ENCODE measurements at regions not wholly inside any gene's neighbourhood (a gene's known extent, or its start where the extent isn't known, plus 50 kb on each side); places are given as distances from the start of the nearest gene placed in this dataset.
"Not testable (repeated sequence)": the region's sequence is repeated elsewhere in the genome, so short reads cannot be mapped to it uniquely, and the experiment has no call there.

DNA sequence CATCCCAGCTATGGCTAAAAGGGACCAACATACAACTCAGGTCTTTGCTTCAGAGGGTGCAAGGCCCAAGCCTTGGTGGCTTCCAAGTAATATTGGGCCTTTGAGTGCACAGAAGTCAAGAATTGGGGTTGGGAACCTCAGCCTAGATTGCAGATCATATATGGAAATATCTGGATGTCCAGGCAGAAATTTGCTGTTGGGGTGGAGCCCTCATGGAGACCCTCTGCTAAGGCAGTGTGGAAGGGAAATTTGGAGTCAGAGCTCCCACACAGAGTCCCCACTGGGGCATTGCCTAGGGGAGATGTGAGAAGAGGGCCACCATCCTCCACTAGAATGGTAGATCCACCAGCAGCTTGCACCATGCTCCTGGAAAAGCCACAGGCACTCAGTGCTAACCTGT lies 123.5 kb downstream of the PRL start:
- DNase-seq, result no peak

DNA sequence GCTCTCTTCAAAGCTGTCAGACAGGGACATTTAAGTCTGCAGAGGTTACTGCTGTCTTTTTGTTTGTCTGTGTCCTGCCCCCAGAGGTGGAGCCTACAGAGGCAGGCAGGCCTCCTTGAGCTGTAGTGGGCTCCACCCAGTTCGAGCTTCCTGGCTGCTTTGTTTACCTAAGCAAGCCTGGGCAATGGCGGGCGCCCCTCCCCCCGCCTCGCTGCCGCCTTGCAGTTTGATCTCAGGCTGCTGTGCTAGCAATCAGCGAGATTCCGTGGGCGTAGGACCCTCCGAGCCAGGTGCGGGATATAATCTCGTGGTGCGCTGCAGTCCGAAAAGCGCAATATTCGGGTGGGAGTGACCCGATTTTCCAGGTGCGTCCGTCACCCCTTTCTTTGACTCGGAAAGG lies 116.6 kb downstream of the PRL start:
- not testable (repeated sequence) for DNase-seq

DNA sequence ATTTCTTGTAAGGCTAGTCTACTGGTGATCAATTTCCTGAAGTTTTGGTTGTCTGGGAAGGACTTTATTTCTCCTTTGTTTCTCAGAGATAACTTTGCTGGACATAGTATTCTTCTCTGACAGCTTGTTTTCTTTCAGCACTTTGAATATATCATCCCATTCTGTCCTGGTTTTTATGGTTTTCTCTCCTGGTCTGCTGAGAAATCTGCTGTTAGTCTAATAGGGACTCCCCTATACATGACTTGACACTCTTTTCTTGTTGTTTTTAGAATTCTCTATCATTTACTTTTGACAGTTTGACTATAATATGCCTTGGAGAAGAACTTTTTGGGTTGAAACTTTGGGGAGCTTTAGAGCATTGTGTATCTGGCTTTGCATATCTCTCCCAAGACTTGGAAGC lies 112.5 kb downstream of the PRL start:
- DNase-seq, result no peak

DNA sequence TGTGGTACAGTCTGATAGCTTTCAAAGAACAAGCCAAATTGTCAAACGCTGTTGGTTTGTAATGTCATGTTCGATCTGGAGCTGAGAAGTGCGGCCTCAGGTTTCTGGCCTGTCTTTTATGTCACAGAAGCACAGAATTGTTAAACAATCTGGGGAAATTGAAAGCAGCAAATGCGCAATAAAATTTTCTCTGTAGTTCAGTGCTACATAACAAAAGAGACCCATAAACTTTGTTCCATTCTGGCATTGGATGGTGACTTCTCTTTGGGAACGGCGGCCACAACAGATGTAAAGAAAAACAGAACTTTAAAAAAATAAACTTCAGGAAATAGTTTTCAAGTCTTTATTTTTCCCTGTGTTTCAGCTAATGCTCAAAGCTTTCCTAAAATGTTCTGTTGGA lies 106.9 kb downstream of the PRL start:
- DNase-seq, result no peak

DNA sequence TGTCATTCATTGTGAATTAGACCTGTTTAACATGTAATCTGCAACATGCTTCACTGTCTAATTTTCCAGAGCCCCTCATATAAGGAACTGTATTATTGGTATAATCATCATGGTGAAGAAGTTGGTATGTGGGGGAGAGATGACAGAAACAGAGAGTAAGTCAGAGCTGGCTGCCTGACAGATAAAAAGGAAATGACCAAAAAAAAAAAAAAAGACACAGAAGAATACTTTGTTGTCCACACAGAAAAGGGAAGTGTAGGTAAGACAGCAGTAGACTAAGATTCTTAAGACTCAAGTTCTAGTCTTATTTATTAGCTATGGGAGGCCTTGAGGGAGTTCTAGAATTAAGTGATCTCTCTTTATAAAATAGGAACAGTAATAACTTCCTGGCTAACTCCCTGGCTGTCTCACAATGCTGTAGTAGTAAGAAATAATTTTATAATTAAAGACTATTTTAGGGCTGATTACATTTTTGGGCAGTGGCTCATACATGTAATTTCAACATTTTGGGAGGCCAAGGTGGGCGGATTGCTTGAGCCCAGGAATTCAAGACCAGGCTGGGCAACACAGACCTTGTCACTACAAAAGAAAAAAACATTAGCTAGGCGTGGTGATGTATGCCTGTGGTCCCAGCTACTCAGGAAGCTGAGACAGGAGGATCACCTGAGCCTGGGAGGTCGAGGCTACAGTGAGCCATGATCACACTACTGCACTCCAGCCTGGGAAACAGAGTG lies 102.5 kb downstream of the PRL start:
- DNase-seq, result no peak

DNA sequence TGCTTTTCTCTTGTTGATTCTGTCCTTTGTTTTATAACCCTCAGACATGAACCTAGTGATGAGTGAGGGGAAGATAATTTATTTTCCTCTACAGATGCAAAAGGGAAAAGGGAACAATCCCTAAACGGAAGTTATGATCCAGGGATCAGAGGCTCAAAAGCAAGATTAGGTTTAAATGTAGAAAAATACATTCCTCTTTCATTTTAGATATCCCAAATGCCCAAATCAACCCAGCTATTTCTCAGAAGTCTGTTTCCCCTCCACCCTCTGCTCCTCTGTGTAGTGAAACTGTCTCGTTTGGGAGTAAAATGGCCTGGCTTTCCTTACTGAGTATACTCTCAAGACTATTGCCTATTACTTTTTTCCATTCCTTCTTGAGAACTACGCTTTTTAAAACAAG lies 97.1 kb downstream of the PRL start:
- no peak for DNase-seq

DNA sequence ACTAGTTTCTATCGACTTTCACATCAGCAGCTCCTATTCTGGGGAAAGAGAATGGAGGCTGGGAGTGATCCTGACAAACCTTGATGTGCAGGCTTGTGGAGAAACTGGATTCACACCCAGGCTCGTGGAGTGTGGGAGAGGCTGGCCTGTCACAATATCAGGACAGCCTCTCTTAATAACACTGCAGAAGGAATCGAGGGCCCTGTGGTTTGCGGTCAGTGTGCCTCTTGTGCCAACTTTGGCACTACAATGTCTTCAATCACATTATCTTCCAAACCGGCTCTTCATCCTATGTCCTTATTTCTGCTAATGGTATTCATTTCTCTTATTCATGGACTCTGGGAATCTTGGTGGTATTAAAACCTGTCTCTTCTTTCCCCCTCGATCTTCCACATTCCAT lies 92.7 kb downstream of the PRL start:
- DNase-seq, result no peak

DNA sequence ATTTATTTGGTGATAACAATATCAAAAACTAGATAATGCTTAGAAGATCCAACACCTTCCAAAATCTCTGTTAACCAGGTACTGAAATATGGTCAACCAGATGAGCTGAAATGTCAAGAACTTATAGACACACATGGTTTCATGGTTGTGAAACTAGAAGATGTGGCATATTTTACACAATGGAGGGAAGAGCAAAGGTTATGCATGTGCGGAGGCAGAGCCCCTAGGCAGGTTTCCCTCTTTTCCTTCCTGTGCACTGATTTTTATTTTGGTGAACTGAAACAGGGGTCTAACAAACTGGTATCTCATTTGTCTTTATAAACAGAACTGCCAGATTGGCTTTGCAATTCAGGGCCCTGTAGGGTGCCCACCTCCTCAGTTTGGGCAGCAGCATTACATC lies 91.6 kb downstream of the PRL start:
- no peak for DNase-seq

DNA sequence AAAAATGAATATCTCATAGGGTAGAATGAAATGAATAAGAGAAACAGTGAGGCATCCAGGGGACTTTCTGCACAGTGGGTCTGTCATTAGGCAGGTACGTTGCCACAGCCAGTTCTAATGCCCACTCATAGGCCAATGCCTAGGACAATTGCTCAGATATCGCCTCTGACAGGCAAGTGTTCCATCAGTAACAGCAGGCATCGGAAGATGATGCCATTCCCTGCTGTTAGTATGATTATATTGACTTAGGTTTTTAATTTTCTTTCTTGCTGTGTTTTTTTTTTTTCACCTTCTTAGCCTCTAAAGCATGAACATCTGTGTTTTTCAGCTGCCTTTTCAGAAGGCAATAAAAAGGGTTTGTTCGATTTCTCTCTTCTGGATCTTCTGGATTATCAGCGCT lies 90.7 kb downstream of the PRL start:
- no peak for DNase-seq

DNA sequence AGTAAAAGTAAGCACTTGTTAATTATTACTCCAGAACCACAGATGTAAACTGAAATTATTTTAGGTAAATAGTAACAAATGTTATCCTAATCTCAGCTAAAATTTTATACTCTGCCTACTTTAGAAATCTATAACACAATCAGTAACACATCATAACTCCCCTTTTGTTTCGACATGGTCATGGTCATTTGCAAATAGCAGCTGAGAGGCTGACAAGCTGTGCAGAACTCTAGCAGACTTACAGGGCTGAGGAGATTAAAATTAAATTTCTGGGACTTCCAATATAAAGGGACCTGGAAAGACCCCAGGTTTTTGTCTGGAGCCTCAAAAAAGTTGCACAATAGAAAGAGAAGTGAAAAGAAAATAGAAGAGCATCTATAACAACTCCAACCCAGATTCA lies 88.8 kb downstream of the PRL start:
- DNase-seq, result no peak

DNA sequence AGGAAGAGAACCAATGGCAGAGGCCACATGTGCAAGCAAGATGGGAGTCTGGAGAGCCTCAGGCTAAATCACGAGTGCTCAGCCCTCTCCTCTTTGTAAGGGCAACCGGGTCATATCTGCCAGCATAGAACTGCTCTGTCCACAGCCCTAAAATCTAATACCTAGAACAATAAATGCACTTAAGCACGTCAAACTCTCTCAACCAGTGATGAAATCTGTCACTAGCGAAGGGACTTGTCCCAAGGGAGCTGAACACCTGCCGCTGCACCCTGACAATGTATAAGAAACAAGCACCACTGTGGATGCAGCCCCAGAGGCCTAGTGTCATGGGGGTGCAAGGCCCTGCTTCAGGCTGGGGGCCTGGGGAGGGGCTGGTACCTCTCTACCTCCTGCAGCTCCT lies 82.5 kb downstream of the PRL start:
- DNase-seq, result no peak

DNA sequence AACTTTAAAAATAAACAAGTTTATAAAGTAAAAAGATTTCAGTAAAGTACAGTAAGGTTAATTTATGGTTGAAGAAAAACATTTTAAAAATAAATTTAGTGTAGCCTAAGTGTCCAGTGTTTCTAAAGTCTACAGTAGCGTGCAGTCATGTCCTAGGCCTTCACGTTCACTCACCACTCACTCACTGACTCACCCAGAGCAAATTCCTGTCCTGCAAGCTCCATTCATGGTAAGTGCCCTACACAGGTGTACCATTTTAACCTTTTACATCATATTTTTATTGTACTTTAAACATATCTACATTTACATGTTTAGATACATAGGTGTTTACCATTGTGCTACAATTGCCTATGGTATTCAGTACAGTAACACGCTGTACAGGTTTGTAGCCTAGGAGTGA lies 81.4 kb downstream of the PRL start:
- not testable (repeated sequence) for DNase-seq

DNA sequence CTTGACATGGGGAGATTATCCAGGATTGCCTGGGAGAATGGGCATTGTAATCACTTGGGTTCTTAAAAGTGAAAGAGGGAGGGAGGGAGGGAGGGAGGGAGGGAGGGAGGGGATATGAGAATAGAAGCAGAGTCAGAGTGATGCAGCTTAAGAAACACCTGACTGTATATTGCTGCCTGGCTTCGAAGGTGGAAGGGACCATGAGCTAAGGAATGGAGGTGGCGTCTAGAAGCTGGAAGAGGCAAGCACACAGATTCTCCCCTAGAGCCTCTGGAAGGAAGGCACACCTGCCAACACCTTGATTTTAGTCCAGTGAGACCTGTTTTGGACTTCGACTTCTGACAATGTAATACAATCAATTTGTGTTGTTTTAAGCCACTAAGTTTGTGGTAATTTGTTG lies 78.4 kb downstream of the PRL start:
- DNase-seq, result no peak

DNA sequence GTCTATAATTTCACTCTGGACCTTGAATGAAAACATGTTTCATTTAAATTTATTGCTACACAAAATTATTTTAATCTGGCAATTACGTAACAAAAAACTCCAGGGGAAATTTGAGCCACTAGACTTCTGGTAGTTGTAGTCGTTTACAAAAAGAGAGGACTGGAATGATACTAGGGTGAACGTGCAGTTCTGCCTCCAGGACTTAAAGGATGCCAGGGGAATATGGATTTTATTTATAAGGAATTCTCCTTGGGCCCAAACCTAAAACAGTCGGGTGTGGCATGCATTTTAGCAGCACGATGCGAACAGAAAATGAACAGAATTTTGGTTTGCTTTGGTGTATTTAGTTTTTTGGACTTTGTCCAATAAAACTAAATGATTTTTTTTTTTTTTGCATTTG lies 76.9 kb downstream of the PRL start:
- DNase-seq, result no peak

DNA sequence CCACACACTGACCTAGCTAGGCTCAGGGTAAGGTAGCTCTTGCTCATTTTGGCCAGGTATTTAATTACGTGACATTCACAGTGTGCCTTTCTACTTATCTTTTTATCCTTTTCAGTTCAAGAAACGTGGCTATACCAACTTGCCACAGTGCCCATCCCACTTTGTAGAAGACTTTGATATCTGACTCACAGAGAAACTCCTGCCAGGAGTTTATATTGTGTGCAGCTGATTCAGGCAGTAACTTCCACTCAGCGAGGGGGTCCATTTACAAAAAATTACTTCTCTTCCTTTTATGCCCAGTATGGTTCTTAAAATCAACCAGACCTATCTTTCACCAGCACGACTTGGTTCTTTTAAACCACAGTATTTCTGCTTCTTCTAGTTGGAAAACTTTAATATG lies 75.6 kb downstream of the PRL start:
- no peak for DNase-seq

DNA sequence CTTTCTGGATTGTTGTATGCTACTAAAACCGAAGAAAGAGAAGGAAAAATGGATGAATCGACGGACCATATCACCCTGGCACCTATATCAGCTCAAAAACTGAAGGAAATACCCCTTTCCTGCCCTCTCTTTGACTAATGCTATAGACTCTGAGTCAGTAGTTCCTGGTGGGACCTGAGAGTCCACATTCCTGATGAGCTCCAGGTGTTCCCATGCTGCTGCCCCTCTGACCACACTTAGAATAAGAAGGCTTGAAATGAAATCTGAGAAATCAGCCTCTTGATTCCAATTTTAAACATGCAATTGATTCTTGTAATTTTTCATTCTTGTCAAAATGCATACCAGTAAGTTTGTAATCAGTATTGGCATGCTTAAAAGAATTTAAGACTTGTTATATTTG lies 75.2 kb downstream of the PRL start:
- no peak for DNase-seq

DNA sequence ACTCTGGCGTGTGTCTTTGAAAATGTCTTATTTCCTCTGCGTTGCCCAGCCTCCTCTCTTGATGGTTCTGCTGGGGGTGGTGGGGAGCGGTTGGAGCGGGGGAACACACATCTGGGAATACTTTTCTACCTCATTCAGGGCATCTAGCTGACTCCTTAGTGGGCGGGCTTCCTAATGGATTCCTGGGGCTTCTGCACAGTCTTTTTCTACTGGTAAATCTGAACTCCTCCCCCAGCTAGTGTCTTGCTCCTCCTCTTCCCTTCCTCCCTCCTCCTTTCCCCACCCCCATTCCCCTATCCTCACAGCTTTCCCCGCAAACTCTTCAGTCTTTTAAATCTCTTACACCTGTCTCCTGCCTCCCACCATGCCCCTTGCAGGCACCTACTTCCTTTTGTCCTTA lies 74.4 kb downstream of the PRL start:
- DNase-seq, result no peak

DNA sequence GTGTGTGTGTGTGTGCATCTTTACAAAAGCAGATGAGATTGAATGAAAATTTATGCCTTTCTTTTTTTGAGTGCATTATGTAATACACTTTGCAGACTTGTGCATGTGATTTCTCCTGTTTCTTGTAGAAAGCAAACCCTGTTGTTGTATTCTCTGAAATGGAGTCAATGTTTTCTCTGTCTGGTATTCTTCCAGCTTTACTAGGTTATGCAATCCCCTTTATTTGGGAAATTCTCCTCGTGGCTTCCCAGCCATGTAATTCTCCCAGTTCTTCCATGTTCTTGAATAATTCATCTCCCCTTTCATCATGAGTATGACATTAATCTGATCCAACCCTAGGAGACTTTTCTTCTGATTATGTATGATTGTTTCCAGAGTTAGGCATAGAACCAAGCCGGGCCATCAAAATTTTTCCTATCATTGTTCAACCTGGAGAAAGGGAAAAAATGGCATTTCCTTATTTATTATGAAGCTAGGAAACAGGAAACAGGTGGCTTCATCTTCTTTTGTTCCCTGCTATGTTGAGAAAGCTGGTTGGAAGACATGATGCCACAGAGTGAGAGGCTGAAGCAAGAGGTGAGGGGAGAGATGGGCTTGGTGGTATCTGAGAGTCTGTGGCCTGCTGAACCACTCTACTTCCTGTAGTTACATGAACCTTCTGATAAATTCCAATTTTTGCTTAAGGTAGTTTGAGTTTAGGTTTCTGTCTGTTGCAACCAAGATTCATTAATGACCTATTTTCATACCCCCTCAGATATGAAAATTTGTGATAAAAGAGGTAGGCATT lies 68.8 kb downstream of the PRL start:
- DNase-seq, result no peak

DNA sequence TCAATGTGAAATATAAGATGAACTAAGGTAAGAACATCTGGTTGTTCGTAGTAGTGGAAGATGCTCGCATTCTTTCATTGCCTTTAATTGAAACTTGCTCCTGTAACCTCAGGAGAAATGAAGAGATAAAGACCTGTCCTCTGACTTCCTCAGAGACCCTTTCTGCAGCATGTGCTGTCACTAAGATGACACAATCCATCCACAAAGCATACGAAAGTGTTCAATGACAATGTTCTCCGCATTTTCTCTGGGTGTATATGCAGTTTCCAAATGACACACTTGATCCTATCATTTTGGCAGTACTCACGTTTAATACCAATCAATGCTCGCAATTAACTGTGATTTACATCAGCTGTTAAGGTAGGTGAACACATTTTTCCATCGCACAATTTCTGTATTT lies 65.8 kb downstream of the PRL start:
- DNase-seq, result no peak

DNA sequence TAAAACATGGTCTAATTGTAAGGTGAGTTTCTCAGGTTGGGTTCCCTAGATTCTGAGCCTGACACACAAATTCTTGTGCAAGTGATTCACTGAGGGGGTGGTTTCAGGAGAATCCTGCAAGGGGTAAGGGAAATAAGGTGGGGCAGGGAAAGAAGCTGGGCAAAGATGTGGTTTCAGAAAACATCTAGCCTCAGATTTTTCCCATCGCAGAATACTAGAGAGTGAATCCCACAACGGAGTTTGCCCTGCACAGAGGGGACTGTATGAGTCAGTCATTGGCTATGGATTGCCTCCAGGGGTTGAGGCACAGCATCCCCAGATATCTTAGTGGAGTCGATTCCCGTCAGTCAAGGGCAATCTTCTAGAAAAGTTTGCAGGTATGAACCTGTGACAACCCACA lies 65.2 kb downstream of the PRL start:
- DNase-seq, result no peak

DNA sequence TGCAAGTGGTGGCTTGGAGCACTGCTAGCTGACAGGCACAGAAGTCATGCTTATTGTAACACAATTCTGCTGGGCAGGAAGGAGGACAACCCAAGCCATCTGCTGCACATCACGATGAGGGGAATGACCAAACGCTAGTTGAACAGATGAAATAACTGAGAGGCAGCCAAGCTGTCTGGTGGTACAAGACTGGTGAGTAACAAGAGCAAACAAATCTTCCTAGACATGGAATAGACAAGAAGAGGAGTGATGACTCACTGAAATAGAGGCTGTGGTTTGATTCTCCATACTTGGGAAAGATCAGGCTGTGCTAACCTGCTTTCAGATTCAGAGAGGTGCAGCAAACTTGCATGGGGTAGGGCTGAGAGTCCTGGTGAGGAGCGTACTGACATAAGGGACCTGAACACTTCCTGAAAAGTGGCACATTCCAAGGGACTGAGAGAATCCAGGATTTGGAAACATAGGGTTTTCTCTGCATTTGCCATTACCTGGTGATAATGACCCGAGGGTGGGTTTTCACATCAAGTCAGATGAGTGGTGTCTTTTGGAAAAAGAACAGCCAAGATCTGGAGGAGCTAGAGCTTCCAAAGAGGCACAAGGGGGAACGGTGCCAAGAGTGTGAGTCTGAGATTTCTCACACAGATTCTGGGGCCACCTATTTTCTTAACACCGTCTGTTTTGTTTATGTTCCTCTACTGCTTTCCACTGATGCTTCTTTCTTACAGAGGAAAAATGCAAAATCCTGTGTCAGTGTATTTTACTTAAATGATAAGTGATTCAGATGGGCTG lies 60.0 kb downstream of the PRL start:
- DNase-seq, result peak; percentile 67
